ENCODE measurements at regions not wholly inside any gene's neighbourhood (a gene's known extent, or its start where the extent isn't known, plus 50 kb on each side); places are given as distances from the start of the nearest gene placed in this dataset.

DNA sequence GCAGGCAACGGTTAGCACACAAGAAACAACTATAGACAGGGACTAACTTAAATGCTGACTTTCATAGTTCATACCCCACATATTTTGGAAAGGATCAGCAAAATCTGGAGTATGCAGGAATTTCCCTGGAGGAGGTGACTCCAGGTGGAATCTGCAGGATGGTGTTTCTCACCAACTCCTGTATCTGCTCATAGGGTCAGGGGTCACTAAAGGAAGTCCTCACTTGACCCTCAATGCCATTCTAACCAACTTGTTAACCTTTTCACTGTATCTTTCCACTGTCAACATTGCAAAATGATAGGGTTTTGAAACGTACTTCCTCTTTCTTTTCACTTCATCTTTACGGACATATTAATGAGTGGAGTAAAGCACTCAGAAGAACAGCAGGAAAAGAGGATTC, 207.0 kb upstream of the CXCR4 start:
- Histone ChIP-seq H4K5ac (ENCODE audit: insufficient read length, low read depth, low read length) (no peak overlapping the region), H3K23ac (ENCODE audit: insufficient read length, low read depth, low read length) (no peak overlapping the region), H3K79me2 (ENCODE audit: insufficient read depth, low read length) (no peaks in the 10 kb centered on the region), H4K20me1 (ENCODE audit: control insufficient read depth, insufficient read depth, insufficient read length) (no peaks in the 10 kb centered on the region), H3K9ac (ENCODE audit: extremely low read depth, insufficient read length, low read length) (no peak overlapping the region), H3K4me1 (ENCODE audit: insufficient read depth, low read length) (peaks cover 4% of the 10 kb centered on the region; the same call in 1 of the 2 replicates), H3K9me3 (ENCODE audit: control insufficient read depth, low read depth, low read length) (no peaks in the 10 kb centered on the region), H4K91ac (ENCODE audit: insufficient read length, low read depth, low read length) (no peak overlapping the region), H2BK12ac (ENCODE audit: insufficient read length, low read depth, low read length) (no peak overlapping the region), H2AK5ac (ENCODE audit: insufficient read length, low read length) (no peak overlapping the region), H3K23me2 (ENCODE audit: insufficient read length, low read depth, low read length, poor library complexity, severe bottlenecking) (no peaks in the 10 kb centered on the region), H3K27ac (ENCODE audit: insufficient read length, low read depth, low read length) (no peak overlapping the region), H2BK15ac (ENCODE audit: low read depth, low read length) (no peak overlapping the region), H4K8ac (replicated peaks; ENCODE audit: insufficient read length, low read depth, low read length) (no peak overlapping the region), H3K56ac (ENCODE audit: insufficient read length, low read depth, low read length) (no peak overlapping the region), H2BK5ac (ENCODE audit: insufficient read length, low read length) (no peak overlapping the region), H3K4me2 (ENCODE audit: insufficient read depth, insufficient read length, low read length) (no peak overlapping the region), H3K14ac (ENCODE audit: insufficient read depth, low read length) (no peak overlapping the region), H2BK20ac (ENCODE audit: low read depth, low read length, poor library complexity, severe bottlenecking) (no peak overlapping the region), H2AFZ (ENCODE audit: low read length) (no peak overlapping the region), H2BK120ac (ENCODE audit: low read depth, low read length, poor library complexity, severe bottlenecking) (no peak overlapping the region), H3K27me3 (ENCODE audit: insufficient read depth, low read length) (no peaks in the 10 kb centered on the region), H3T11ph (ENCODE audit: low read length) (no peak overlapping the region), H3K4ac (ENCODE audit: low read depth, low read length) (no peak overlapping the region), H3K18ac (ENCODE audit: insufficient read length, low read depth, low read length) (no peak overlapping the region), H3K79me1 (ENCODE audit: insufficient read depth, low read depth, low read length, poor library complexity, severe bottlenecking) (no peaks in the 10 kb centered on the region)
- Mint-ChIP-seq H3K27ac (no peak overlapping the region; a peak in 1 of 7 replicates), H3K36me3 (ENCODE audit: insufficient read depth in 1 of 3, low read depth in 3 of 3) (no peaks in the 10 kb centered on the region), H3K9me3 (no peaks in the 10 kb centered on the region; a peak in 1 of 5 replicates), H3K4me3 (no peak overlapping the region), H3K4me1 (peaks cover 42% of the 10 kb centered on the region in 2 experiments), H3K27me3 (ENCODE audit: low read depth) (no peaks in the 10 kb centered on the region)
- whole genome bisulfite sequencing (ENCODE audit: extremely low coverage, insufficient read length, low lambda C conversion rate): no CpG with 5 or more reads among the region's 3 CpGs
- TF ChIP-seq, protein P1, sequence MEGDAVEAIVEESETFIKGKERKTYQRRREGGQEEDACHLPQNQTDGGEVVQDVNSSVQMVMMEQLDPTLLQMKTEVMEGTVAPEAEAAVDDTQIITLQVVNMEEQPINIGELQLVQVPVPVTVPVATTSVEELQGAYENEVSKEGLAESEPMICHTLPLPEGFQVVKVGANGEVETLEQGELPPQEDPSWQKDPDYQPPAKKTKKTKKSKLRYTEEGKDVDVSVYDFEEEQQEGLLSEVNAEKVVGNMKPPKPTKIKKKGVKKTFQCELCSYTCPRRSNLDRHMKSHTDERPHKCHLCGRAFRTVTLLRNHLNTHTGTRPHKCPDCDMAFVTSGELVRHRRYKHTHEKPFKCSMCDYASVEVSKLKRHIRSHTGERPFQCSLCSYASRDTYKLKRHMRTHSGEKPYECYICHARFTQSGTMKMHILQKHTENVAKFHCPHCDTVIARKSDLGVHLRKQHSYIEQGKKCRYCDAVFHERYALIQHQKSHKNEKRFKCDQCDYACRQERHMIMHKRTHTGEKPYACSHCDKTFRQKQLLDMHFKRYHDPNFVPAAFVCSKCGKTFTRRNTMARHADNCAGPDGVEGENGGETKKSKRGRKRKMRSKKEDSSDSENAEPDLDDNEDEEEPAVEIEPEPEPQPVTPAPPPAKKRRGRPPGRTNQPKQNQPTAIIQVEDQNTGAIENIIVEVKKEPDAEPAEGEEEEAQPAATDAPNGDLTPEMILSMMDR (conservative IDR thresholded peaks at IDR 0.05): no peak
- DNase-seq: no peak
